ENCODE measurements at regions not wholly inside any gene's neighbourhood (a gene's known extent, or its start where the extent isn't known, plus 50 kb on each side); places are given as distances from the start of the nearest gene placed in this dataset.

DNA sequence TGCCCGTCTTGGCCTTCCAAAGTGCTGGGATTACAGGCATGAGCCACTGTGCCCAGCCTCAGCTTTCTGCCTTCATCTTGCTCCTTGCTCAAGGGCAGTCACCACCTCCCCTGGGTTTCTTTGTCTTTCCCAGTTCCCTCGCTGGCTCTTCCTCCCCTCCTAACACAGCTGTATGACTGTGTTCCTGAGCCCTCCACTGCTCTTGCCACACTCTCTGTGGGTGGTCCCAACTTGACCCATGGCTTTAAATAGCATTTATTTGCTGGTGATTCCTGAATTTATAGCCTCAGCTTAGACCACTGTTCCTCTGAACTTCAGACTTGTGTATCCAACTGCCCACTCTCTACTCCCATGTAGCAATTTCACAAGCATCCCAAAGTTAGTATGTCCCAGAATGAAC is 181.3 kb downstream of the BAMBI start:
- no peak for TF ChIP-seq MEF2A (IDR thresholded peaks at IDR 0.05; ENCODE audit: insufficient read depth, low read depth, low read length)
- no peak for TF ChIP-seq ZNF274 (IDR thresholded peaks at IDR 0.05; ENCODE audit: insufficient read depth, insufficient read length)
- no peak for TF ChIP-seq SMAD1 (IDR thresholded peaks at IDR 0.05; ENCODE audit: low read depth, partially characterized antibody)
- TF ChIP-seq ASH2L (IDR thresholded peaks at IDR 0.05; ENCODE audit: borderline replicate concordance, low read depth): no peak
- TF ChIP-seq, protein P1, sequence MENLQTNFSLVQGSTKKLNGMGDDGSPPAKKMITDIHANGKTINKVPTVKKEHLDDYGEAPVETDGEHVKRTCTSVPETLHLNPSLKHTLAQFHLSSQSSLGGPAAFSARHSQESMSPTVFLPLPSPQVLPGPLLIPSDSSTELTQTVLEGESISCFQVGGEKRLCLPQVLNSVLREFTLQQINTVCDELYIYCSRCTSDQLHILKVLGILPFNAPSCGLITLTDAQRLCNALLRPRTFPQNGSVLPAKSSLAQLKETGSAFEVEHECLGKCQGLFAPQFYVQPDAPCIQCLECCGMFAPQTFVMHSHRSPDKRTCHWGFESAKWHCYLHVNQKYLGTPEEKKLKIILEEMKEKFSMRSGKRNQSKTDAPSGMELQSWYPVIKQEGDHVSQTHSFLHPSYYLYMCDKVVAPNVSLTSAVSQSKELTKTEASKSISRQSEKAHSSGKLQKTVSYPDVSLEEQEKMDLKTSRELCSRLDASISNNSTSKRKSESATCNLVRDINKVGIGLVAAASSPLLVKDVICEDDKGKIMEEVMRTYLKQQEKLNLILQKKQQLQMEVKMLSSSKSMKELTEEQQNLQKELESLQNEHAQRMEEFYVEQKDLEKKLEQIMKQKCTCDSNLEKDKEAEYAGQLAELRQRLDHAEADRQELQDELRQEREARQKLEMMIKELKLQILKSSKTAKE (IDR thresholded peaks at IDR 0.05; ENCODE audit: low read depth, poor library complexity, severe bottlenecking): no peak
- TF ChIP-seq, protein P2, sequence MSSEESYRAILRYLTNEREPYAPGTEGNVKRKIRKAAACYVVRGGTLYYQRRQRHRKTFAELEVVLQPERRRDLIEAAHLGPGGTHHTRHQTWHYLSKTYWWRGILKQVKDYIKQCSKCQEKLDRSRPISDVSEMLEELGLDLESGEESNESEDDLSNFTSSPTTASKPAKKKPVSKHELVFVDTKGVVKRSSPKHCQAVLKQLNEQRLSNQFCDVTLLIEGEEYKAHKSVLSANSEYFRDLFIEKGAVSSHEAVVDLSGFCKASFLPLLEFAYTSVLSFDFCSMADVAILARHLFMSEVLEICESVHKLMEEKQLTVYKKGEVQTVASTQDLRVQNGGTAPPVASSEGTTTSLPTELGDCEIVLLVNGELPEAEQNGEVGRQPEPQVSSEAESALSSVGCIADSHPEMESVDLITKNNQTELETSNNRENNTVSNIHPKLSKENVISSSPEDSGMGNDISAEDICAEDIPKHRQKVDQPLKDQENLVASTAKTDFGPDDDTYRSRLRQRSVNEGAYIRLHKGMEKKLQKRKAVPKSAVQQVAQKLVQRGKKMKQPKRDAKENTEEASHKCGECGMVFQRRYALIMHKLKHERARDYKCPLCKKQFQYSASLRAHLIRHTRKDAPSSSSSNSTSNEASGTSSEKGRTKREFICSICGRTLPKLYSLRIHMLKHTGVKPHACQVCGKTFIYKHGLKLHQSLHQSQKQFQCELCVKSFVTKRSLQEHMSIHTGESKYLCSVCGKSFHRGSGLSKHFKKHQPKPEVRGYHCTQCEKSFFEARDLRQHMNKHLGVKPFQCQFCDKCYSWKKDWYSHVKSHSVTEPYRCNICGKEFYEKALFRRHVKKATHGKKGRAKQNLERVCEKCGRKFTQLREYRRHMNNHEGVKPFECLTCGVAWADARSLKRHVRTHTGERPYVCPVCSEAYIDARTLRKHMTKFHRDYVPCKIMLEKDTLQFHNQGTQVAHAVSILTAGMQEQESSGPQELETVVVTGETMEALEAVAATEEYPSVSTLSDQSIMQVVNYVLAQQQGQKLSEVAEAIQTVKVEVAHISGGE (CRISPR knock-in tag; IDR thresholded peaks at IDR 0.05): no peak
- TF ChIP-seq YY1 (IDR thresholded peaks at IDR 0.05; ENCODE audit: low read depth, low read length): no peak

All from GM12878 (cell line).